ENCODE measurements at regions not wholly inside any gene's neighbourhood (a gene's known extent, or its start where the extent isn't known, plus 50 kb on each side); places are given as distances from the start of the nearest gene placed in this dataset.

- no peak overlapping the region for H2AFZ ChIP-seq (ENCODE audit: low read depth, low read length, poor library complexity, severe bottlenecking)
- no peak for TF ChIP-seq REST (IDR thresholded peaks at IDR 0.05; ENCODE audit: low read depth)
- no peak for TF ChIP-seq POLR2AphosphoS5 (IDR thresholded peaks at IDR 0.05; ENCODE audit: low read depth, low read length)
- no peak for TF ChIP-seq SIN3A (IDR thresholded peaks at IDR 0.05; ENCODE audit: low read depth)
- no peak for TF ChIP-seq MAX (IDR thresholded peaks at IDR 0.05)
- no peak for TF ChIP-seq ZFX (IDR thresholded peaks at IDR 0.05)
- no peak for TF ChIP-seq JUND (IDR thresholded peaks at IDR 0.05)
- no peak for TF ChIP-seq CTCF (IDR thresholded peaks at IDR 0.05 in 2 of 3, conservative IDR thresholded peaks at IDR 0.05 in 1 of 3; ENCODE audit: borderline replicate concordance in 1 of 3, insufficient read depth in 1 of 3, low read depth in 2 of 3, low read length in 2 of 3)
- no peak for TF ChIP-seq EZH2 (IDR thresholded peaks at IDR 0.05)
- TF ChIP-seq ELF1 (IDR thresholded peaks at IDR 0.05; ENCODE audit: borderline replicate concordance, low read depth) = no peak
- TF ChIP-seq EZH2phosphoT487 (IDR thresholded peaks at IDR 0.05; ENCODE audit: borderline replicate concordance) = no peak
- TF ChIP-seq YY1 (IDR thresholded peaks at IDR 0.05; ENCODE audit: extremely low read depth, insufficient replicate concordance, low read depth, low read length) = no peak
- no peak for TF ChIP-seq RAD21 (IDR thresholded peaks at IDR 0.05; ENCODE audit: low read depth)
- no peak for TF ChIP-seq ZBTB33 (IDR thresholded peaks at IDR 0.05; ENCODE audit: extremely low read depth, insufficient replicate concordance, low read length)
- no peak for TF ChIP-seq SP1 (IDR thresholded peaks at IDR 0.05; ENCODE audit: low read depth)
- no peak for TF ChIP-seq TCF7L2 (IDR thresholded peaks at IDR 0.05; ENCODE audit: borderline replicate concordance, extremely low read depth, insufficient read depth, insufficient read length)
- no peak for TF ChIP-seq FOSL1 (IDR thresholded peaks at IDR 0.05; ENCODE audit: low read depth)
- no peak for TF ChIP-seq ZNF274 (IDR thresholded peaks at IDR 0.05; ENCODE audit: low read depth, low read length)
- TF ChIP-seq POLR2A (IDR thresholded peaks at IDR 0.05; ENCODE audit: borderline replicate concordance, extremely low read depth, insufficient read depth, insufficient read length) = no peak
- H3K9me2 ChIP-seq (ENCODE audit: insufficient read depth) = no peaks in the 10 kb centered on the region
- RAD21 ChIA-PET (ENCODE audit: low non-redundant PET in 1 of 2, low total read pairs in 2 of 2, uncharacterized antibody in 2 of 2, unreplicated experiment in 2 of 2) = no interaction called here
- CTCF ChIA-PET = no interaction called here
- BruUV-seq (replicated peaks) = no TSS peak
- DNase-seq (ENCODE audit: low read depth, low spot score) (no peak), ATAC-seq (no peak)
- no peaks in the 10 kb centered on the region for H3K4me1 ChIP-seq (ENCODE audit: control insufficient read depth in 1 of 2, insufficient read depth in 2 of 2, low read length in 2 of 2)
- no peaks in the 10 kb centered on the region for H4K20me1 ChIP-seq (ENCODE audit: insufficient read depth)
- H3K4me3 ChIP-seq (replicated peaks in 1 of 2; ENCODE audit: low read depth in 1 of 2, low read length in 2 of 2) = no peak overlapping the region
- no peaks in the 10 kb centered on the region for H3K79me2 ChIP-seq (ENCODE audit: insufficient read depth, low read length)
- H3K27ac ChIP-seq (ENCODE audit: low read depth, low read length) = no peak overlapping the region
- intact Hi-C loops (cut with micrococcal nuclease) = no loop called here
- POLR2A ChIA-PET = no interaction called here
- no peaks in the 10 kb centered on the region for H3K27me3 ChIP-seq (ENCODE audit: insufficient read depth, low read length)
- H3K36me3 ChIP-seq (ENCODE audit: control insufficient read depth in 1 of 2, insufficient read depth in 2 of 2, low read length in 2 of 2) = no peaks in the 10 kb centered on the region
- H3K9ac ChIP-seq (ENCODE audit: low read length) = no peak overlapping the region
- peaks cover 7 to 36% of the 10 kb centered on the region in 2 experiments; a peak in 2 of 4 replicates for H3K9me3 ChIP-seq (ENCODE audit: control insufficient read depth in 1 of 2, insufficient read depth in 1 of 2, low read depth in 1 of 2, low read length in 2 of 2)
- no peak overlapping the region for H3K4me2 ChIP-seq (ENCODE audit: low read length)
Observed at GRCh38 chr5:13346401-13346800, 598.1 kb downstream of the DNAH5 start.

Data from HCT116 (cell line).